WTC11 (cell line): ENCODE measurements at regions not wholly inside any gene's neighbourhood (a gene's known extent, or its start where the extent isn't known, plus 50 kb on each side); places are given as distances from the start of the nearest gene placed in this dataset.

Experiments
- CTCF ChIP-seq: fragments of 200-600 bp; IDR thresholded peaks from 2 replicates; pipeline ENCODE4 v1.8.0; 2022; ENCODE audit warnings: antibody characterized with exemption
- ESRRA ChIP-seq: sonication (generic); formaldehyde crosslinking; IDR thresholded peaks from 2 replicates; pipeline ENCODE4 v1.8.1; 2022; ENCODE audit warnings: mild to moderate bottlenecking, missing genetic modification reagents, borderline replicate concordance
- NFYB ChIP-seq: sonication (generic); formaldehyde crosslinking; conservative IDR thresholded peaks from 2 replicates; pipeline ENCODE4 v1.8.0; 2022; ENCODE audit warnings: low read depth, missing genetic modification reagents
- NR2C2 ChIP-seq: sonication (generic); formaldehyde crosslinking; IDR thresholded peaks from 2 replicates; pipeline ENCODE4 v1.8.0; 2022; ENCODE audit warnings: mild to moderate bottlenecking, missing genetic modification reagents
- TF ChIP-seq, protein P1 (sequence below): sonication (generic); formaldehyde crosslinking; IDR thresholded peaks from 2 replicates; pipeline ENCODE4 v1.8.1; 2023; ENCODE audit warnings: mild to moderate bottlenecking, missing genetic modification reagents, moderate library complexity

DNA sequence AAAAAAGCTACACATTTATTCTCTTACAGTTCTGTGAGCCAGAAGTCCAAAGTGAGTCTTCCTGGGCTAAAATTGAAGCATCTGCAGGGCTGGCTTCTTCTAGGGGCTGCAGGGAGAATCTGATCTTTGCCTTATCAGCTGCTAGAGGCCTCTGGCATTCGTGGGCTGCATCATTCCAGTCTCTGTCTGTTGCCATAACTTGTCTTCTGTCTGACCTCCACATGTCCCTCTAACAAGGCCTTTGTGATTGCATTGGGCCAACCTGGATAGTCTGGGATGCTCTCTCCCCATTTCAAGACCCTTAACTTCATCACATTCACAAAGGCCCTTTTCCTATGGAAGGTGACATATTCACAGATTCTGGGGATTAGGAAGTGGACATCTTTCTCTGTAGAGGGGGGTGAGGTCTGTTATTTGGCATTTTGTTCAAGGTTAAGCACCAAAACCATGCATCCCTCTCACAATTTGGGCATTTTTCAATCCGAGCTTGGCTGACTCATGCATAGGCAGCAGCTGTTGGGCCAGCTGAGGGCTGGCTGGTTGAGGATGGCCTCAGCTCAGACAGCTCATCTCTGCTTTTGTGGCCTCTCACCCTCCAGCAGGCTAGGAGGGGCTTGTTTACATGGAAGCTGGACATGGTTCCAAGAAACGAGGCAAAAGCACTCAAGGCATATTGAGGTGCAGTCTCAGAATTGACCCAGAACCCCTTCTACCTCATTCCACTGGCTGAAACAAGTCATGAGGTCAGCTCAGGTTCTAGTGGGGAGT, 116.1 kb upstream of the NXT1 start:
- TF ChIP-seq CTCF = no peak
- no peak for TF ChIP-seq ESRRA (CRISPR knock-in tag)
- TF ChIP-seq NR2C2 (CRISPR knock-in tag) = no peak
- no peak for TF ChIP-seq NFYB (CRISPR knock-in tag)
- TF ChIP-seq, protein P1, sequence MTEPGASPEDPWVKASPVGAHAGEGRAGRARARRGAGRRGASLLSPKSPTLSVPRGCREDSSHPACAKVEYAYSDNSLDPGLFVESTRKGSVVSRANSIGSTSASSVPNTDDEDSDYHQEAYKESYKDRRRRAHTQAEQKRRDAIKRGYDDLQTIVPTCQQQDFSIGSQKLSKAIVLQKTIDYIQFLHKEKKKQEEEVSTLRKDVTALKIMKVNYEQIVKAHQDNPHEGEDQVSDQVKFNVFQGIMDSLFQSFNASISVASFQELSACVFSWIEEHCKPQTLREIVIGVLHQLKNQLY (CRISPR knock-in tag) = no peak
